Endothelial cell (in vitro differentiated cells): ENCODE measurements at regions not wholly inside any gene's neighbourhood (a gene's known extent, or its start where the extent isn't known, plus 50 kb on each side); places are given as distances from the start of the nearest gene placed in this dataset.
A peak's percentile ranks its signal among the peaks of the same experiment; 100 is the strongest.

Experiments
- DNase-seq: peaks from one replicate; pipeline ENCODE4 v3.0.0; 2021; ENCODE audit warnings: low spot score
- H3K27ac Mint-ChIP-seq: one replicate; pipeline ENCODE4 v1.8.0; 2021; ENCODE audit warnings: mixed read lengths, inconsistent platforms; ENCODE audit not compliant: unreplicated experiment
- H3K27me3 Mint-ChIP-seq: one replicate; pipeline ENCODE4 v1.8.0; 2021; ENCODE audit warnings: mild to moderate bottlenecking, moderate library complexity, mixed read lengths, inconsistent platforms; ENCODE audit not compliant: unreplicated experiment
- H3K36me3 Mint-ChIP-seq: one replicate; pipeline ENCODE4 v1.8.0; 2021; ENCODE audit warnings: mild to moderate bottlenecking, low read depth, mixed read lengths, inconsistent platforms; ENCODE audit not compliant: unreplicated experiment
- H3K4me1 Mint-ChIP-seq: one replicate; pipeline ENCODE4 v1.8.0; 2021; ENCODE audit warnings: mild to moderate bottlenecking, mixed read lengths, inconsistent platforms; ENCODE audit not compliant: unreplicated experiment
- H3K4me3 Mint-ChIP-seq: one replicate; pipeline ENCODE4 v1.8.0; 2021; ENCODE audit warnings: mild to moderate bottlenecking, mixed read lengths, inconsistent platforms; ENCODE audit not compliant: unreplicated experiment
- H3K9me3 Mint-ChIP-seq: one replicate; pipeline ENCODE4 v1.8.0; 2021; ENCODE audit warnings: mixed read lengths, inconsistent platforms; ENCODE audit not compliant: unreplicated experiment
- TF ChIP-seq, protein P1 (sequence below): fragments of 200-600 bp; sonication (generic); IDR thresholded peaks from one replicate; pipeline ENCODE4 v1.5.0; 2021; ENCODE audit warnings: antibody characterized with exemption; ENCODE audit not compliant: unreplicated experiment

DNA sequence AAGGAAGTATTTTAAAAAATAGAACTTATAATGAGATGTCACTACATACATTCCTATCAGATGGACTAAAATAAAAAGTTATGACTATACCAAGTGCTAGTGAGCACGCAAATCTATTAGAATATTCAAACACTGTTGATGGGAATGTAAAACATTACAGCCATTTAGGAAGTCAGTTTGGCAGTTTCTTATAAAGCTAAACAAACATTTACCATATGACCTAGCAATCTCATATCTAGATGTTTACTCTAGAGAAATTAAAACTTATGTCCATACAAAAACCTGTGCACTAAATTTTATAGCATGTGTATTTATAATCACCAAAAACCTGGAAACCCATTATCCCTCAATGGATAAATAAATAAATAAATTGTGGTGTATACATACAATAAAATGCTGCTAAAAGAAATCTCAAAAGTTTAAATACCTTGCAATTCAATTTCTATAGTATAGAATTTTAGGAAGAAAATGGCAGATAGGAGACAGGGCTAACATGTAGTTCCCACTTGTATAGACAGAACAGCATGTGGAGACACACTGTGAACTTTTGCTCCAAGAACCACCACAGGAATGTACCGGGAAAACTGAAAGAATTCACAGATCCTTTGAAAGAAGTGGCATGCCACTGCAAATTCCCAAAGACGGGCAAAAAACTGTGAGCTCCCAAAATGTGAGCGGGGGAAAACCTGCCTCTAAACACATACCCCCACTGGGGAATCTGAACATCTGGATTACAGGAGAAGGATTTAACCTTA is 174.6 kb upstream of the SPEF2 start:
- peaks cover 2% of the 10 kb centered on the region for H3K27me3 Mint-ChIP-seq
- no peaks in the 10 kb centered on the region for H3K36me3 Mint-ChIP-seq
- H3K4me3 Mint-ChIP-seq: no peak overlapping the region
- no peak for DNase-seq
- no peaks in the 10 kb centered on the region for H3K9me3 Mint-ChIP-seq
- no peak overlapping the region for H3K27ac Mint-ChIP-seq
- TF ChIP-seq, protein P1, sequence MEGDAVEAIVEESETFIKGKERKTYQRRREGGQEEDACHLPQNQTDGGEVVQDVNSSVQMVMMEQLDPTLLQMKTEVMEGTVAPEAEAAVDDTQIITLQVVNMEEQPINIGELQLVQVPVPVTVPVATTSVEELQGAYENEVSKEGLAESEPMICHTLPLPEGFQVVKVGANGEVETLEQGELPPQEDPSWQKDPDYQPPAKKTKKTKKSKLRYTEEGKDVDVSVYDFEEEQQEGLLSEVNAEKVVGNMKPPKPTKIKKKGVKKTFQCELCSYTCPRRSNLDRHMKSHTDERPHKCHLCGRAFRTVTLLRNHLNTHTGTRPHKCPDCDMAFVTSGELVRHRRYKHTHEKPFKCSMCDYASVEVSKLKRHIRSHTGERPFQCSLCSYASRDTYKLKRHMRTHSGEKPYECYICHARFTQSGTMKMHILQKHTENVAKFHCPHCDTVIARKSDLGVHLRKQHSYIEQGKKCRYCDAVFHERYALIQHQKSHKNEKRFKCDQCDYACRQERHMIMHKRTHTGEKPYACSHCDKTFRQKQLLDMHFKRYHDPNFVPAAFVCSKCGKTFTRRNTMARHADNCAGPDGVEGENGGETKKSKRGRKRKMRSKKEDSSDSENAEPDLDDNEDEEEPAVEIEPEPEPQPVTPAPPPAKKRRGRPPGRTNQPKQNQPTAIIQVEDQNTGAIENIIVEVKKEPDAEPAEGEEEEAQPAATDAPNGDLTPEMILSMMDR: no peak
- no peaks in the 10 kb centered on the region for H3K4me1 Mint-ChIP-seq

DNA sequence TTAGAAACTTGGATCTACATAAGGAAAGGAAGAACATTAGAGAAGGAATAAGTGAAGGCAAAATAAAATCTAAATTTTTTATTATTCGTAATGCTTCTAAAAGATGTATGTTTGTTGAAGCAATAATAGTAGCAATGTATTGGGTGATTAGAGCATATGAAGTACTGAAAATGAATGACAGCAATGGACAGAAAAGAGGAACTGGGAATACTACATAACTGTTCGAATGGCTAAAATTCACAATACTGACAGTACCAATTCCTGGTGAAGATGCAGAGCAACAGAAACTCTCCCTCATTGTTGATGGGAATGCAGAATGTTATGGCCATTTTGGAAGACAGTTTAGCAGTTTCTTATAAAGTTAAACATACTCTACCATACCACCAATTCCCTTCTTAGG is 177.3 kb upstream of the SPEF2 start:
- peaks cover 2% of the 10 kb centered on the region for H3K27me3 Mint-ChIP-seq
- no peaks in the 10 kb centered on the region for H3K36me3 Mint-ChIP-seq
- TF ChIP-seq, protein P1: no peak
- H3K27ac Mint-ChIP-seq: no peak overlapping the region
- H3K9me3 Mint-ChIP-seq: no peaks in the 10 kb centered on the region
- H3K4me3 Mint-ChIP-seq: no peak overlapping the region
- H3K4me1 Mint-ChIP-seq: no peaks in the 10 kb centered on the region
- no peak for DNase-seq

DNA sequence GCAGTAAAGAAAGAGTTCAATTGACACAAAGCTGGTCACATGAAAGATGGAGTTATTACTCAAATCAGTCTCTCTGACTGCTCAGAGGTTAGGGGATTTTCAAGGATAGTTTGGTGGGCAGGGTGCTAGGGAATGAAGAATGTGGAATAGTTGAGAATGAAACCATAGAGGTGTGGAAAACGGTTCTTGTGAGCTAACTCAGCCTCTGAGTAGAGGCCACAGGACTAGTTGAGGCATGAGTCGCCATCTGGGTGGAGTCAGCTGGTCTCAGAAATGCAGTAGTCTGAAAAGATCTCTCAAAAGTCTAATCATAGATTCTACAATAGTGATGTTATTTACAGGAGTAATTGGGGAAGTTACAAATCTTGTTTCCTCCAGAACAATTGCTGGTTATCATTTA is 178.9 kb upstream of the SPEF2 start:
- Mint-ChIP-seq H3K36me3 (no peaks in the 10 kb centered on the region), H3K9me3 (no peaks in the 10 kb centered on the region), H3K4me3 (no peak overlapping the region), H3K4me1 (no peaks in the 10 kb centered on the region), H3K27me3 (peaks cover 2% of the 10 kb centered on the region), H3K27ac (no peak overlapping the region)
- TF ChIP-seq, protein P1: no peak
- no peak for DNase-seq

DNA sequence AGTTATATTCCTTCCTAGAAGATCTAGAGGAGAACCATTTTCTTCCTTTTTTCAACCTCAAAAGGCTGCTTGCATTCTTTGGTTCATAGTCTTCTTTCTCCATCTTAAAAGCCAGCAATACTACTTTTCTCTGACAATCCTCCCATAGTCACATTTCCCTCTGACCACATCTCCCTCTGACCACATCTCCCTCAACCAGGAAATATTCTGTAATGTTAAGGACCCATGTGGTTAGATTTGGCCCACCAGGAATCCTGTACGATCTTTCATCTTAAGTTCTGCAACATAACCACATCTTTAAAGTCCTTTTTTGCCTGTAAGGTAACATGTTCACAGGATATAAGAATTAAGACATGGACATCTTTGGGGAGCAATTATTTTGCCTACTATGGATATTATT is 179.4 kb upstream of the SPEF2 start:
- no peak for DNase-seq
- no peak overlapping the region for H3K27ac Mint-ChIP-seq
- H3K27me3 Mint-ChIP-seq: peaks cover 2% of the 10 kb centered on the region
- TF ChIP-seq, protein P1: no peak
- no peaks in the 10 kb centered on the region for H3K4me1 Mint-ChIP-seq
- no peaks in the 10 kb centered on the region for H3K9me3 Mint-ChIP-seq
- no peaks in the 10 kb centered on the region for H3K36me3 Mint-ChIP-seq
- no peak overlapping the region for H3K4me3 Mint-ChIP-seq

DNA sequence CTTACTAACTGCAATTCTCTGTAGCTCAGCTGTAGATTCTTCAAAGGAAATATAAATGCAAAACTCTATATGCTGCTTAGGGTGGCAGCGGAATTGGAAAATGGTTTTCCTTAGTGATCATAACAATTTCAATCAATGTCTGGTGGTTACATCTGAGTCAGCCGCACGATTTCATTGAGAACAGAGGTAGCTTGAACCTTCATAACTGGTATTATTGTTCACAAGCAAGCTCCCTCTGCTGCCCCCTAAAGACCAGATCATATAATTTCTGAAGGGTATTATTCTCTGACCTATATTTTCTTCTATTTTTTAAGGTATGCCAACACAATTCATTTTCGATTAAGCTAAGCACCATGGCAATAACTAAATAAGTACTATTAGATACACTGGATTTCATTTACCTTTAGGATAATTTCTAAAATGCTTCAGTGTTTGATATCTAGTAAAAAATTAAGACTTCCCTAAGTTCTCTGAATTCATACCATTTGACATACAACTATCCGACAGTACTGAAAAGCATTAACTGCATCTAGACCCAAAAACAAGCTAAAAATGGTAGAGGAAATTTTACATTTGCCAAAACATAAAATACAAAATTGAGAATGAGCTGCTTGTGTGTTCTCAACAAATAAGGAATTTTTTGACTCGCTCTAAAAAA is 181.1 kb upstream of the SPEF2 start:
- Mint-ChIP-seq H3K4me1 (no peaks in the 10 kb centered on the region), H3K9me3 (no peaks in the 10 kb centered on the region), H3K36me3 (no peaks in the 10 kb centered on the region), H3K27me3 (peaks cover 2% of the 10 kb centered on the region), H3K4me3 (no peak overlapping the region), H3K27ac (no peak overlapping the region)
- peak; percentile 39 for DNase-seq
- TF ChIP-seq, protein P1: peak; percentile 80
